COLO668 (cell line): ENCODE measurements at regions not wholly inside any gene's neighbourhood (a gene's known extent, or its start where the extent isn't known, plus 50 kb on each side); places are given as distances from the start of the nearest gene placed in this dataset.

Source experiments
- DNase-seq: peaks from one replicate; lab custom pipeline; 2025; ENCODE audit not compliant: unreplicated experiment; lab: John Stamatoyannopoulos, UW

- peak; percentile 7 for DNase-seq
Measured at GRCh38 chr10:4691301-4691700, 134.7 kb upstream of the AKR1E2 start.

GRCh38 chr10:4688601-4689000 is 137.4 kb upstream of the AKR1E2 start:
- DNase-seq: no peak

GRCh38 chr10:4688168-4688567 is 137.8 kb upstream of the AKR1E2 start:
- no peak for DNase-seq

- no peak for DNase-seq
Measured at GRCh38 chr10:4687397-4687796, 138.6 kb upstream of the AKR1E2 start.

- no peak for DNase-seq
Measured at GRCh38 chr10:4686644-4686996, 139.4 kb upstream of the AKR1E2 start.

- no peak for DNase-seq
Measured at GRCh38 chr10:4685904-4686643, 139.9 kb upstream of the AKR1E2 start.

GRCh38 chr10:4685491-4685890 is 140.5 kb upstream of the AKR1E2 start:
- DNase-seq: no peak

GRCh38 chr10:4684434-4684833 is 141.6 kb upstream of the AKR1E2 start:
- DNase-seq: no peak

GRCh38 chr10:4683838-4684237 is 142.2 kb upstream of the AKR1E2 start:
- DNase-seq: no peak

- DNase-seq: no peak
Measured at GRCh38 chr10:4683137-4683536, 142.9 kb upstream of the AKR1E2 start.

GRCh38 chr10:4678951-4679671 is 146.9 kb upstream of the AKR1E2 start:
- DNase-seq: no peak

- no peak for DNase-seq
Measured at GRCh38 chr10:4678023-4678950, 147.7 kb upstream of the AKR1E2 start.

- DNase-seq: no peak
Measured at GRCh38 chr10:4677296-4678021, 148.5 kb upstream of the AKR1E2 start.

- DNase-seq: no peak
Measured at GRCh38 chr10:4676566-4676965, 149.4 kb upstream of the AKR1E2 start.

GRCh38 chr10:4675808-4676207 is 150.2 kb upstream of the AKR1E2 start:
- DNase-seq: no peak

- no peak for DNase-seq
Measured at GRCh38 chr10:4673279-4674040, 152.5 kb upstream of the AKR1E2 start.

GRCh38 chr10:4672201-4672600 is 153.8 kb upstream of the AKR1E2 start:
- no peak for DNase-seq

- no peak for DNase-seq
Measured at GRCh38 chr10:4671451-4672145, 154.4 kb upstream of the AKR1E2 start.

GRCh38 chr10:4670737-4671136 is 155.3 kb upstream of the AKR1E2 start:
- no peak for DNase-seq

GRCh38 chr10:4669585-4669984 is 156.4 kb upstream of the AKR1E2 start:
- no peak for DNase-seq
